HG03025 (cell line): ENCODE measurements at regions not wholly inside any gene's neighbourhood (a gene's known extent, or its start where the extent isn't known, plus 50 kb on each side); places are given as distances from the start of the nearest gene placed in this dataset.
"Not testable (repeated sequence)": the region's sequence is repeated elsewhere in the genome, so short reads cannot be mapped to it uniquely, and the experiment has no call there.

Experiments
- ATAC-seq: cut with Tn5 transposase; IDR thresholded peaks from one replicate; pipeline ENCODE4 v1.9.1; 2021; ENCODE audit warnings: mild to moderate bottlenecking, moderate library complexity; ENCODE audit not compliant: unreplicated experiment, low FRiP score

DNA sequence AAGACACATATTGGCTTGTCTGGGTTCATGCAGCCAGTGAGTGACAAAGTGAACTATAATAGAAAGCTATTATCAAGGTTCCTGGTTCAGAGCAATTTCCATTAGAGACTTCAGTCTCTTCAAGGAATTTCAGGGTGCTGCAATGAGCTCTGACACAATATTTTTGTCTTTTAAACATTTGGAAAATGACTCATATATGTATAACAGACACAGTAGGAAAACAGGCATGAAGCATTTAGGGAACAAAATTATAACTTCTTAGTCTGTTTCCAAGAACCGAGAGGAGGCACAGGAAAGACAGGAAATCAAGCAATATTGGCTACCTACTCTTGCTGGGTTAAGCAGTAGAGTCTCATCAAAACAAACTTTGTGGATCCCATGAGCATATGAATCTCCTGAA, 170.4 kb downstream of the PTPRC start:
- no peak for ATAC-seq

DNA sequence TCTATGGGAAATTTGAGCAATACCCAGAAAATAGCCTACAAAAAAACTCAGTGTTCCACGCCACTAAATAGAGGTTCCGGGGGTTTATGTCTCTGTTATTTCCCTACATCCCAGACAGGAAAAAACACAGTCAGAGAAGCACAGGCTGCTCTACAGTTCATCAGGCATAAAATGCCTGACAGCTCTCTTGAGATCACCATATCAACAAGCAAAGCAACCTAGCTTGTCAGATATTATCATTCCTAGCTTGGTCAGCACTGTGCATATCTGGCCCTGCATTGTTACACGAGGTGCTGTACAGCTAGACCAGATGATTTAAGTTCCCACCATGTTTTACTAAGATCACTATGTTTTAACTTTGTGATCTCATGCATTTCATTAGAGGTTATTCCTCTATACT, 172.6 kb downstream of the PTPRC start:
- ATAC-seq: no peak

DNA sequence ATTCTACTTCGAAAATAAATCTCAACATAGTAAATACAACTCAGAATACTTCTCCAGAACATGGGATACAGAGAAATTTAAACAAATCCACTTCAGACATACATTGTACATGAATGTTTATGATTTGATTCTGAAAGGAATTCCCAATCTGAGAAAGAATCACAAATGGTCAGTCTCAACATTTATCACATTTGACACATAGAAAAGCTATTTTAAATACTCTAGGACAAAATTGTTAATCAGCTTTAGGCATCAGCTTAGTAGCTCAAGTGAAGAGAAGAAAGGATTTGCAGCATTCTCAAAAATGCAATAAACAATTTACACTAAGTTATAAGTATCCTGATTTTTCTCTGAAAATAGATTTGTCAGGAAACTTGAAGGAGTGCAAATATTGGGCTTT, 184.8 kb downstream of the PTPRC start:
- no peak for ATAC-seq

DNA sequence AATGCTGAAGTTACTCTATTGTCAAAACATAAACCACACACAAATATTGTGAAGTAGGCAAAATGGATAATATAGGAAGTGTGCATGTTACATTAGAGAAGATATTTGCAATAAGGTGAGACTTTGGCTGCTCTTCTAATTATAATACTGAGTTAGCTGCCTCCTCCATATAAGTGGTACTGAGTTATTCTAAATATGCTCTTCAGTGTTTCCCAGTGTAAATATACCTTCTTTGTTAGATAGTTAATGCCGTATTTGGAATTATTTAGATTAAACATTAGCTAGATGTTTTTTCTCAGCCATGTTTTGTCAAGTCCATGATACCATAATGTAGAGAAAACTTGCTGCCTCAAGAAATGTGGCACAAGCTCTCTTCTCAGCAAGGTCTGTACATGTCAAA, 186.4 kb downstream of the PTPRC start:
- ATAC-seq: no peak

DNA sequence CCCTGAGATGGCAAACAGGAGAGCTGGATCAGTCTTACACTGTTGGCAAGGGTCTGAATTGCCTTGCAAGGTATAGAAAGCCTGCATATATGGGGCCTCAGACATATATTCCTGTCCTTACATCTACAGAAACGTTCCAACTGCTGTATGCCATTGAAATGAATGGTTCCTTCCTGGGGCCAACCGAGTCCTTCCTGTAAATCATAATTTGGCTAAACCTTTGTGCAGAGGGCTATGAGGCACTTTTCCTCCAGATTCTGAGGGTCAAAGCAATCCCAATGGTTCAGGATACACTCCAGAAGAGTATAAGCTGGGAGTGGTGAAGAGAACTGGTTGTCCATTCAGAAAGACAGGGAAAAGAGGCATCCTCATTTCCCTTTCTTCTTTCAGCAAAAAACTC, 190.5 kb downstream of the PTPRC start:
- no peak for ATAC-seq

DNA sequence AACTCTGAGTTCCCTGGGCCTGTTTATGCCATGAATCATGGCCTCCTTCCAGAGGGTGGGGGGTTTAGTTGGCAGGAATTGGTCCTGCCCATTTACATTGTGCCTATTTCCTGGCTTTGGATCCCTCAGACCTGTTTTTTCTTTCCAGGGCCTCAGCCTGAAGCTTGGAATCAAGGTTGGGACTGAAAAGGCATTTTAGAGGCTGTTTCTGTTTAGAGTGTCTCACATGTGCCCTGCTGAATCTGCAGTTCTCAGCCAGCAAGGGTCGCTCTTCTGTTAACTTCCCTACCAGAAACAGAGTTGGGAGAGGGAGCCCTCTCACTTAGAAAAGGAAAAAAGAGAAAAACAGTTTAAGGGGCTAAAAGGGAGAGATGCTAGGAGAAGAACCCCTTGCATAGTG, 191.1 kb downstream of the PTPRC start:
- no peak for ATAC-seq

DNA sequence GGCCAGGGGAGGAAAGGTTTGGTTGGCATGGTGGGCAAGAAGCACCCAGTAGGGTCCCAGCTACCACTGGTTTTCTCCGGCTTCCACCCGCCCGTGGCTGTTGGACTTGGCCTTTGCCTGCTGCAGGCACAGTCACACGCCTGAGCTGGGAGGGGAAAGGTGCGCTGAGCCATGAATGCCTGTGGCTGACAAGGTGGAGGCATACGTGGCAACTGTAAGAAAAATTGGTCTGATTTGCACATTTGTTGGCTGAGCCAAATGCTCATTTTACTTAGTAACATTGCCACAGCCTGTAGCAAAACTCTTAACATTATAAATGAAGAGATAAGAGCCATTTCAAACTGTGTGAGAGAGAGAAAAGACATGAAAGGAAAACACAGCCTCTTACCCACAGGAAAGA, 191.6 kb downstream of the PTPRC start:
- ATAC-seq: no peak

DNA sequence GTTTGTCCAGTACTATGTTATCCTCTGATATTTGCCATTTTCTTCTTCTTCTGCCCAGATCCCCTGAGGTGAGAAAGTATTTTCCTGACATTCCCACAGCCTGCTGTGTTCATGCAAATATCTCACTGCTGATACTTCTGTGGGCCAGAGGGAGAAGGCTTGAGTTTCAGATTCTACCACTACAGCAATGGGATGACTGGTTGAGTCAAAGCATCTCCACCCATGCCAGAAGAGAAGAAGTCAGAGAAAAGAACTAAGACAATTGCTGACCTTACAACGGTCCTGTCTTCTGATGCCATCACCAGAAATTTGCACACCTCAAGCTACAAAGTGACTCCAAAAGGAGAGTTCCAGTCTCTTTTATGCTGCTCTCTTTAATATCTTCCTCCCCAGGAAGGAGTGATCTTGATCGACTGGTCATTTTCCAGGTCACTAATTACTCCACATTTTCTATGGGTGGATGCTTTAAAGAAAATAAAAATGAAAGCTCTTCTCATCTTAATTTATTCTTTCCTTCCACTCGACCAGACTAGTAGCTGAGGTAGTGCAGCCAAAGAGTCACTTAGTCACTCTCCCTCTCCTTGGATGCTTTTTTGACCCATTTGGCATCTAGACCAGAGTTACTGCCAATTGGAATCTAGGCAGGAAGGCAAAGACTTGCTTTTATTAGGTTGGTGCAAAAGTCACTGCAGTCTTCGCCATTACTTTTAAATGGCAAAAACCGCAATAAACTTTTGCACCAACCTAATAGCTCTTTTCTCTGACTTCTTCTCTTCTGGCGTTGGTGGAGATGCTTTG, 195.1 kb downstream of the PTPRC start:
- ATAC-seq: no peak

DNA sequence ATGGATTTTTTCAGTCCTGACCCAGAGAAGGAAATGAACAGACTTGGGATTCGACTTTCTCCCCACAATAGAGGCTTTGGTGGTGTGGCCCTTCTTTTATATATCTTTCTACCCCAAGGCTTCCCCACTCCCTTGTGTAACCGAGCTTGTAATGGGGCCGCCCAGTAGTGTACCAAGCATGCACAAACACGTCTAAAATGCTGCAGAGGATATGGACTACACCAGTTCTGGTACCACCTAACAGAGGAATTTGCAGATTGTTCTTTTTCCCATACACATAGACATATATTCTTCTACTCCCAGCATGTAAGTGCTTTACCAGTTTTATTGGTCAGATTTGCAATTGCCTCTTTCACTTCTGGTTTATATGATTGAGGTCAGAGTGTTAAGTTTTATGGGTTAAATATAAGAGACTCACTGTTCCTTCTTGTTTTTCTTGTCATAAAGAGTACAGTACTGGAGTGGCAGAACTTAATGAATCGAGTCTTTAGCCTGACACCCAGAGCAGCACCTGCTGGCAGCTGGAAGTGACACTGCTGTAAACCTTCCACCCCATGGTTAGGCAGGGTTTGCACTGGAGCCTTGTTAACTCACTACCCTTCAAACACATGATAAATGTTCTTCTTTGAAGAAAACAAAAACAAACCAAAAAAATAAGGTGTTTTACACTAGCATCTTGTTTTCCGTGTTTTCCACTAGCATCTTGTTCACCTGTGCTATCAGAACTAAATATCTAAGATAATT, 198.6 kb downstream of the PTPRC start:
- no peak for ATAC-seq

DNA sequence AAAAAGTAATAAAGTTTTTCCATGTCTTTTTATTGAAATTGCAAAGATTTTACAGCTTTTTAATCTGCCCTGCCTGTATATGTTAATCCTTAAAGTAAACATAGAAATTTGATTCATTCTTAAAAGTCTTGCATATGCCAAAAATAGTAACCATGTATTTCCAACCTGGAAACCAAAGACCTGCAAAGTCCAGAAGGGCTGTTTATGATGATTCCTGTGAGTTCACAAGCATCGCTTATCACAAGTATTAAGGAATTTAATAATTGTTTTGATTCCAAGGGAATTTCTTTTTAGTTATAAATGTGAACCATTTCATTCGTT, 199.1 kb downstream of the PTPRC start:
- no peak for ATAC-seq

DNA sequence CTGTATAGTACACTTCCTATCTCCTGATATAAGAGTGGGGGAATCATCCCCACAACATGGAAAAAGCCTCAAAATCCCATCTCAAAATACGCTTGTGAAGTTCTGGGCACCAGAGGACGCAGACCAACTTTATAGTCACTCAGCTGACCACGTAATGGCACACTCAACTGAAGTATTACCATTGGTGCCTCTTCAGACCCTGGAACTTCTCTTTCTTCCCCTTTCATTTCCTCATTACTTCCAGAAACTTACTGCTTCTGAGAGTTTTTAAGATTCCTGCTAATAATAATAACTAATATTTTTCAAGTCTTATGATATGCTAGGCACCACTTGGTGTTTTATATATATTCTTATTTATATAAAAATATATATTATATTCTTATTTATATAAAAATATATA, 202.6 kb downstream of the PTPRC start:
- ATAC-seq: no peak

DNA sequence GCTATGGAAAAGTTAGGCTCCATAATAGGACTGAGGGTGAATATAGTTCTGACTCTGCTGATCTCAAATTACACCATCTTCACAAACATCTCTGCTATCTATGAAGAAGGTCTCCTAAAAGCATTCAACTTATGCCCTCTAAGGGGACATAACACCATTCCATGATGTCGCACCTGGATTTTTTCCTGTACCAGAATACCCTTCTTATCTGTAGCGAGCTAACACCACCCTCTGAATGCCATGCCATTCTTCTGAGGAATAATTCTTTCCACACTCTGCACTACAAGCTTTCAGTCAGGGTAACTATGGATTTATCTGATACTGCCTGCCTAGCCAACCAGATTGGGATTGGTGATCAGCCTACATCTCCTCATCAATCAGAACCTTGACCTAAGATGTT, 203.8 kb downstream of the PTPRC start:
- ATAC-seq: no peak

DNA sequence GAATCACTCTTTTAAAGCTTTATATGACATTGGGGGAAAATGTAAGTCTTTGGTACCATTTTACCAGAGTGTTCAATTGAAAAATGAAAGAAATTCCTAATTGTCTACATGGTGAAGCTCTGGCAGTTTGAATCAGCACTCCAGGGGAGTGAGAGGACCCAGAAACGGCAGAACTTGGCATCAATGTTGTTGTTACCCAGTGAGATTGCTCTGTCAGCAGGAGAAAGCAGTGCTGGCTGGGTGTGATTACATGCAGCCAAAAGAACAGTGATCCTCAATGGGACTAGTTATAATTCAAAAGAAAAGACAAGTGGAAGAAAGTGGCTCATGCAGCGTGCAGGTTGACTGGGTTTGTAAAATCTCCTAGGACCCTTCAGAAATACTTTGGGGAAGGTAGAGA, 206.4 kb downstream of the PTPRC start:
- no peak for ATAC-seq

DNA sequence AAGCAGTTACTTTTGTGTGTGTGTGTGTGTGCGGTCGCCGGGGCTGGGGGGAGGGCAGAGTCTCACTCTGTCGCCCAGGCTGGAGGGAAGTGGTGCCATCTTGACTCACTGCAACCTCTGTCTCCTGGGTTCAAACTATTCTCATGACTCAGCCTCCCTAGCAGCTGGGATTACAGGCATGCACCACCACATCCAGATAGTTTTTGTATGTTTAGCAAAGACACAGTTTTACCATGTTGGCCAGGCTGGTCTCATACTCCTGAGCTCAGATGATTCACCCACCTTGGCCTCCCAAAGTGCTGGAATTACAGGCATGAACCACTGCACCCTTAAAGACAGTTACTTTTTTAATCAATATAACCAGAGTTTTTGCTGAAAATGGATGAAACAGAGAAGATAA, 207.0 kb downstream of the PTPRC start:
- no peak for ATAC-seq

DNA sequence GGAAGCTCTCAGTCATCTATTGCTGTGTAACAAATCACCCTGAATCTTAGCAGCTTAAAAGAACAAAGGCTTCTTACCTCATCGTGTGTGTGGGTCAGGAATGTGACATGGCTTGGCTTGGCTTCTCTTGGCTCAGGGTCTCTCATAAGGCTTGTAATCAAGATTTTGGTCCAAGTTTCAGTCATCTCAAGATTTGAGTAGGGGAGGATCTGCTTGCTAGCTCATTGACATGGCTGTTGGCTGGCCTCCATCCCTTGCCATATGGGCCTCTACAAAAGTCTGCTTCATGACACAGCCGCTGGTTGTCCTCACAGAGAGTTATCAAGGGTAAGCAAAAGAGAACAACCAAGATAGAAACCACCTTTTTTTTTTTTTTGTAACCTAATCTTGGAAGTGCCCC, 207.7 kb downstream of the PTPRC start:
- no peak for ATAC-seq

DNA sequence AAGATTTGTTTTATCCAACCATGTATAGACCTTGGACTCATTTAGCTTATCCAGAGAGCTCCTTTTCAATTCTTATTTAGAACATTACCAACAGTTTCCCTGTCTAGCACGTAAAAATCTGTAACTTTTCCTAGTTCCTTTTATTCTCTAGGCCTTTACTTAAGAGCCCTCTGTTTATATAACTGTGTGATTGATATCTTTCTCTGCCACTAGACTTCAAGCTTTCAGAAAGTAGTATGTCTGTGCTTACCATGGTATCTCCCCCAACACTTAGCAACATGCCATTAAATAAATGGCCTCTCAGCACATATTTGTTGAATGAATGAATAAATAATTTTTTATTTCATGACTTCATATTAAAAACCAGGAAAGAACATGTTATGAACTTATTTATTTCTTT, 209.4 kb downstream of the PTPRC start:
- no peak for ATAC-seq

DNA sequence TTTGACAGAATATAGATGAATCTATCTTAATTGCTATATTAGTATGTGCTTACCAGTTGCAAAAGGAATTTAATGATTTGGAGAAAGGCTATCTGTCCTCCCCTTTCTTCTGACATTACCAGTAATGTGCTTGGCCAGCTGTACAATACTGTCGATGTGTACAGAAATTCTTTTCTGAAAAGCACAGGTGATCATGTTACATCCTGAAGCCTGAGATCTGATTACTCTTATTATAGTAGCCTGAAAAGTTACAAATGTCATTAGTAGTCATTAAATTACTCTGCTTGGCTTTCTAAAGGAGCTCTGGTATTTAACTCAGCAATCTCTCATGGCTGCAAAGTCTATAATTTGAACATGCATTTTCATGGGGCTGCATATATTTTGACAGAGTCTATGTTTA, 209.8 kb downstream of the PTPRC start:
- ATAC-seq: no peak

DNA sequence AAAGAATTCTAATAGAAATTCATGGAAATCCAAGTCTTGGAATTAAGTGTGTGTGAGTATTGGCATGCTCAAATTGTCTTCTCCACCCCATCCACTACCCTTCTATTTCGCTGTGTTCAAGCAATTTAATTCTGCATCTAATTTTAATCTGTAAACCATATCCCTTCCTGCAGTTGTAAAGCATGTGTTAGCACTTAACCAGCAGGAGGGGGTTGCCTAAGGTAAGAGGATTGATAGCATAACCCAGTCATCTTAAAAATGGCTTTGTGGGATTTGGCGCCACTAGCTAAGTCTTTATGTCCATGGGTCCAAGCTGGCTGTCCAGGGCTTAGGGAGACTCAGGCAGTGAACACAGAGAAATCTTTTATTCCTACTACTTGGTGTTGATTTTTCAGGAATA, 210.3 kb downstream of the PTPRC start:
- ATAC-seq: no peak

DNA sequence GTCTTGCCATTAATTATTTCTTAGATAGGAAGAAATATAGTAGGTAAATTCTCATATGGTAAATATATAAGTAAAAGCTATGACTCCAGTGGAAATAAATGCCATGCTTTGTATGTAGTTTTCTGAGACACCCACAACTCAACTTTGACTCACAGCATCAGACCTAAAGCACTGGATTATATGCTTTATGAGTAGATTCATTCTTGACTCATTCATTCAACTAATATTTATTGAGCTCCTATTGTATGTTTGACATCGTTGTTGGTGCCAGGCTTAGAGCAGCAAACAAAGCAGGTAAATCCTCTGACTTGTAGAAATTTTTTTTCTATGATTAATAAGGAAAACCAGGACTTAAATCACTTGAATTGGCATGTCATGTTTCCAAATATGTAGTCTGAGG, 211.4 kb downstream of the PTPRC start:
- ATAC-seq: no peak

DNA sequence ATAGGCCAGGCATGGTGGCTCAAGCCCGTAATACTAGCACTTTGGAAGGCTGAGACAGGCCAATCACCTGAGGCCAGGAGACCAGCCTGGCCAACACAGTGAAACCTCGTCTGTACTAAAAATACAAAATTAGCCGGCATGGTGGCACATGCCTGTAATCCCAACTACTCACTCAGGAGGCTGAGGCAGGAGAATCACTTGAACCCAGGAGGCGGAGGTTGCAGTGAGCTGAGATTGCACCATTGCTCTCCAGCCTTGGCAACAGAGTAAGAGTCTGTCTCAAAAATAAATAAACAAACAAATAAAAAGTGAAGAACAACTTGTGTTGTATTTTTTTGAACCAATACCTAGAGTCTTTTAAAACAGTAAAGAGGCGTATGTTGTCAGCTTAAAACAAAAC, 212.1 kb downstream of the PTPRC start:
- ATAC-seq: not testable (repeated sequence)

DNA sequence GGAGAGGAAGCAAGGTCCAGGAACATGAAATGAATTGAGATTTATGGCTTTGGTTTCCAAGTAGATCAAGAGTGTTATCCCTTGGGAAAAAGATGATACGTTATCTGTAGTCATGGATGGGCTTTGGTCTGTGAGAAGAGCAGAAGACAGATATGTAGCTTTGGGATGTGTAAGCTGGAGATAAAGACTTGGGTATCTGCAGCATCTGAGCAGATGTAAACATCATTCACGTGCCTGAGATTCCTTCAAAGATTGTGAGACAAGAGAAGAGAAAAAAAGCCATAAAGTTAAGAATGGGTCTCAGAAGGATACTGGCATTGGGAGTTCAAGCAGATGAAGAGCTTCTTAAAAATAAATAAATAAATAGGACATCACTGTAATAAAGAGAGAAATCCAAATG, 217.8 kb downstream of the PTPRC start:
- ATAC-seq: no peak

DNA sequence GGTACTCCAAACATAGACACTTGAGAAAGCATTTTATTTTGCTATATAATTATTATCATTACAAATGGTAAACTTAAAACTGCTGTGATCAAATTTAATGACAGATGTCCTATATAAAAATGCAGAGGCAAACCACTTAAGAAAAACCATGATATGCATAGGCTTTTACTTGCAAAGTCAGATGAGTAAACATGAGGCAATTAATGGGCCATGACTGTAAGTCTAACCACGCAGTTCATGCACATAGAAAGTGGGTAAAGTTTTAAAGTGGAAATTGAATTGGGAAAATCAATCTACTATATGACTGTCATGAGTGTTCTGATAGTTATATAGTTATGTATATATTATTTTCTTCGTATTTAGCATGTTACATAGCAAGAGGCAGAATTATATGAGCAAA, 219.2 kb downstream of the PTPRC start:
- ATAC-seq: no peak
